GM12864 (cell line): ENCODE measurements at regions not wholly inside any gene's neighbourhood (a gene's known extent, or its start where the extent isn't known, plus 50 kb on each side); places are given as distances from the start of the nearest gene placed in this dataset.

ENCODE experiments used
- DNase-seq: peaks from one replicate; pipeline ENCODE4 v3.0.0-alpha.2; 2011; ENCODE audit warnings: low read depth
- H3K4me3 ChIP-seq: 2 replicates; pipeline ENCODE4 v1.5.1; 2011; ENCODE audit warnings: mild to moderate bottlenecking, low read depth, low read length, control low read depth
- TF ChIP-seq, protein P1 (sequence below): IDR thresholded peaks from 2 replicates; pipeline ENCODE4 v1.5.1; 2011; ENCODE audit warnings: low read depth, mild to moderate bottlenecking, moderate library complexity, low read length, control low read depth, inconsistent platforms; ENCODE audit errors: missing control alignments

DNA sequence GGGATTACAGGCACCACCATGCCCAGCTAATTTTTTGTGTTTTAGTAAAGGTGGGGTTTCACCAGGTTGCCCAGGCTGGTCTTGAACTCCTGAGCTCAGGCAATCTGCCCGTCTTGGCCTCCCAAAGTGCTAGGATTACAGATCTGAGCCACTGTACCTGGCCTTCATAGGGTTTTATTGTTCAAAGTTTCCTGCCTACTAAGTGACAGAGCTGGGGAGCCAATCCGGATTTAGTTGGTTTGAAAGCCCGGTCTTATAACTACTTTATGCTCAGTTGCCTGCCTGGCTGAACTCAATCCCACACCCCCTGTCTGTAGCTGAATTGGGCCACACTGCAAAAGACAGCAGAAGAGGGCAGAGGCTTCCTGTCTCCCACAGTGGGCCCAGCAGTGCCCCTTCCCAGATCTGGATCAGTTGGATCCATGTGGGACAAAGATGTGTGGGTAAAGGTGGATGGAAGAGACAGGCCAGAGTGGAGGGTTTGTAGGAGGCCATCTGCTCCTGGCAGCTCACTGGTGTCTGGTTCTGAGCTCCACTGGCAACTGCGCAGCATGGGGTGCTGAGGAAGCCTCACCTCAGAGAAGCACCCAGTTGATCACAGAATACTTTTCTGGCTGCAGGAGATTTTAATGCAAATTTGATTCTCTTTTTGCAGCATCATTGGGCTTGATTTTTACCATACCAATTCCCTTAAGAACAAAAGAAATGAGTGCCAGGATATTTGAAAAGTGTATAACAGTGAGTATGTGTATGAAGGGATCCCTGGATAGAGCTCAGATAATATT, 144.9 kb downstream of the DDX1 start:
- no peak for DNase-seq
- TF ChIP-seq, protein P1, sequence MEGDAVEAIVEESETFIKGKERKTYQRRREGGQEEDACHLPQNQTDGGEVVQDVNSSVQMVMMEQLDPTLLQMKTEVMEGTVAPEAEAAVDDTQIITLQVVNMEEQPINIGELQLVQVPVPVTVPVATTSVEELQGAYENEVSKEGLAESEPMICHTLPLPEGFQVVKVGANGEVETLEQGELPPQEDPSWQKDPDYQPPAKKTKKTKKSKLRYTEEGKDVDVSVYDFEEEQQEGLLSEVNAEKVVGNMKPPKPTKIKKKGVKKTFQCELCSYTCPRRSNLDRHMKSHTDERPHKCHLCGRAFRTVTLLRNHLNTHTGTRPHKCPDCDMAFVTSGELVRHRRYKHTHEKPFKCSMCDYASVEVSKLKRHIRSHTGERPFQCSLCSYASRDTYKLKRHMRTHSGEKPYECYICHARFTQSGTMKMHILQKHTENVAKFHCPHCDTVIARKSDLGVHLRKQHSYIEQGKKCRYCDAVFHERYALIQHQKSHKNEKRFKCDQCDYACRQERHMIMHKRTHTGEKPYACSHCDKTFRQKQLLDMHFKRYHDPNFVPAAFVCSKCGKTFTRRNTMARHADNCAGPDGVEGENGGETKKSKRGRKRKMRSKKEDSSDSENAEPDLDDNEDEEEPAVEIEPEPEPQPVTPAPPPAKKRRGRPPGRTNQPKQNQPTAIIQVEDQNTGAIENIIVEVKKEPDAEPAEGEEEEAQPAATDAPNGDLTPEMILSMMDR: no peak
- no peak overlapping the region for H3K4me3 ChIP-seq

DNA sequence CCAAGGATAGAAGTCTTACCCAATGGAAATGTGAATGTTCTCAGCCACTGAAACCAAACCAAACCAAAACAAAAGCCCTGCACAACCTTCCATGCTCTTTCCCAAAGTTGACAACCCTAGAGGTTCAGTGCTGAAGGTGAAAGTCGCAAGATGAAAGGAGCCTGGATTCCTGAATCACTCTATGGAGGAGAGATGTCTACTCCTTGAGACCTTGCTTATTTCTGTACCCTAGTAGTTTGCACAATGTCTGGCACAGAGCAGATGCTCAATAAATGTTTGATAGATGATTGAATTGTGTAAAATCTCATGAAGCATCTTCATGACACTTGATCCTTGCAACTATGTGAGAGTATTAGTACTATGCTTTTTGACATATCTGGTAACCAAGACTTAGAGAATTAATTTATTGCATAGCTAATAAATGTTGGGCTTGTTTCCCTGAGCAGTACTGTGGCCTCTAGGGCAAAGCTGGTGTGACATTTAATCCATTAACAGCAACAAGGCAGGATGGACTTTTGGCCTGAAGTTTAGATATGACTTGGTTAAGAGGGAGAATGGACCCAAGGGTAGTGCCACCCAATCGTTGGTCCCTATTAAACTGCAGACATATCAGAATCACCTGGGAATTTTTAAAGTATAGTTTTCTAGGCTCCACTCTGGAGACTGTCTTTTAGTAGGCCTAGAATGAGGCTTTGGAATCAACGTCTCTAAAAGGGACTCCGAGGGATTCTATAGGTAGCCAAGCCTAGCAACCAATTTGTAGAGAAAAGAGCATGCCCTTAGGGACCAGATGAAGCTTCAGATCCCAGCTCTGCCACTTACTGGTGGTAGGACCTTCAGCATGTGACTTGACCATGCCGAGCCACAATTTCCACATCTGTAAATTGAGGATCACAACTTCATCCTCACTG, 145.9 kb downstream of the DDX1 start:
- H3K4me3 ChIP-seq: no peak overlapping the region
- no peak for DNase-seq
- TF ChIP-seq, protein P1: no peak

DNA sequence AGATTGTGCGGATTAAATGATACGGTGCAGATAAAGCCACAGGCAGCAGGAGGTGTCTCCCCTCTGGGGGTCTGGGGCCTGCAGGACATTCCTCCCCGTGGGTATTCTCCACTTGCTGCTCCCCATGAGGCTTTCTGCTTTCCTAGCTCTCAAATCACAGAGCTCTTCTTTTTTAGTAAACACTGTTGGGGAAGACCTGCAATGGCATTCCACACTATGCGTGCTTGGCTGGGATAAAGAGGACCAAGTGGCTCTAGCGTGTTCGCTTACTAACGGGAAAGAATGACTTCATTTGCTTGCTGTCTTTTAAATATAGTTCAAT, 146.5 kb downstream of the DDX1 start:
- DNase-seq: no peak
- TF ChIP-seq, protein P1: no peak
- H3K4me3 ChIP-seq: no peak overlapping the region

DNA sequence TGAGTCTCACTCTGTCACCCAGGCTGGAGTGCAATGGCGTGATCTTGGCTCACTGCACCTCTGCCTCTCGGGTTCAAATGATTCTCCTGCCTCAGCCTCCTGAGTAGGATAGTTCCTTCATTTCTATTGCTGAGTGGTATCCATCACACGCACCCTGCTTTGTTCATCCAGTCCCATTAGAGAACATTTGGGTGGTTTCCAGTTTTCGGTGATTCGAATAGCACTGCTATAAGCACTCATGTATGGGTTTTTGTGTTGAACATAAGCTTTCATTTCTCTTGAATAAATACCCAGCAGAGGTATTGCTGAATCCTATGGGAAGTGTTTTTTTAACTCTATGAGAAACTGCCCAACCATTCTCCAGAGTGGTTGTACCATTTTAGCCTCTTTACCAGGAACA, 147.3 kb downstream of the DDX1 start:
- TF ChIP-seq, protein P1: no peak
- no peak for DNase-seq
- H3K4me3 ChIP-seq: no peak overlapping the region

DNA sequence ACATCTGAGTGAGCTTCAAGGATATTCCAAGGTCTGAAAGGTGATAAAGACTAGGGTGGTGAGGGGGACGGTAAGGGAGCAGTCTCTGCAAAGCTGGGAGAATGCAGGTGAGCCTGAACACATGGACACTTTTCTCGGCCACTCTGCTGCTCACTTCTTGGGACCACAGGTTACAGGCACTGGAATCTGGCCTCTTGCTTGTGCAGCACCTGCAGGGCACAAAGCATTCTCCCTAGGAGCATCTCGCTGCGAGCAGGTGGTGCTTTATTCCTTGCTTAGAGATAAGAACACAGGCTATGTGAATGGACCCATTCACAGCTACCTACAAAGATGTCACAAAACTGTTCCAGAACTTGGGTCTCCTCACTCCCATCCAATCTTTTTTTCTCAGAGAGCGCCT, 153.2 kb downstream of the DDX1 start:
- no peak for DNase-seq
- H3K4me3 ChIP-seq: no peak overlapping the region

DNA sequence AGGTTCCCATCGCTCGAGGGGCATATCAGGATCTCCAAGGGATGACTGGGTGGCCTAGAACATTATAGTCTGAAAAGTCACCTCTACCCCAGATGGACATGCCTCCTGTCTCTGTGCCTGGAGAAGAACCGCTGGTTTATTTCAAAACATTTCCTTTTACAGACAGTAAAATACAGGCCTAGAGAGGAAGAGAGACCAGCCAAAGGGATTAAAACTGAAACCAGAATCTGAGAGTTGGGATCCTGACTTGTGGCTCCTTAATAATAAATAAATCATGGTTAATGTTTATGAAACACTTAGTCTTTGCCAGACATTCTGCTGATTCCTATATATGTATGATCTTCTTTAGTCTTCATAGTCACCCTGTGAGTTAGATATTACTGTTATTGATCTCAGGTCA, 153.7 kb downstream of the DDX1 start:
- no peak overlapping the region for H3K4me3 ChIP-seq
- DNase-seq: no peak
- TF ChIP-seq, protein P1: no peak

More for the DNA sequence above, 153.2 kb downstream of the DDX1 start:
- TF ChIP-seq, protein P1: no peak
